Astrocyte of the cerebellum (primary cell): ENCODE measurements at regions not wholly inside any gene's neighbourhood (a gene's known extent, or its start where the extent isn't known, plus 50 kb on each side); places are given as distances from the start of the nearest gene placed in this dataset.
"Not testable (repeated sequence)": the region's sequence is repeated elsewhere in the genome, so short reads cannot be mapped to it uniquely, and the experiment has no call there.

Source experiments
- DNase-seq: peaks from one replicate; pipeline ENCODE4 v3.0.0-alpha.2; 2011; ENCODE audit warnings: low read depth
- H3K4me3 ChIP-seq: 2 replicates; pipeline ENCODE4 v1.5.1; 2011; ENCODE audit warnings: mild to moderate bottlenecking, low read depth, low read length, moderate library complexity
- in situ Hi-C: cut with HindIII; loops from 2 replicates; pipeline ENCODE4 v1.10.0; 2017; ENCODE audit warnings: low sequenced_read_pairs

DNA sequence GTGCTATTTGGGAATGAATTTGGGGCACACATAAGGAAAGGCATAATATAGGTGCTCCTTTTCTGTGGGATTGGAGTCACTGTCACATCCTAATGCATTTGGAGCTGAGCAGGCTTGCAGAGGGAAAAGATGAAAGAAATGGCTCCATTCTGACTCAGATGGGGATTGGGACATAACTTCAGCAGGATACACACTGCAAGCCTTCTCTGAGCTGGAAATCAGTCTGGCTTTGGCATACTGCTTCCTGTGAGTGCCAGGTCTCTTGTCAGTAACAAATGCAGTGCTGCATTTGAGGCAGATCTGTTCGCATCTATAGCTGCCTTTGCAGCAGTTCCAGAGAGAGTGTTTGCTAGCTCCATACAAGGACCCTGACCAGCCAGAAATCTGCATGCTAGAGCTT, 98.7 kb downstream of the SRGAP2 start:
- DNase-seq, in situ Hi-C loops, H3K4me3 ChIP-seq: not testable (repeated sequence)

- in situ Hi-C loops, DNase-seq, H3K4me3 ChIP-seq: not testable (repeated sequence)
Measured at GRCh38 chr1:206307442-206307841, 104.1 kb downstream of the SRGAP2 start.

DNA sequence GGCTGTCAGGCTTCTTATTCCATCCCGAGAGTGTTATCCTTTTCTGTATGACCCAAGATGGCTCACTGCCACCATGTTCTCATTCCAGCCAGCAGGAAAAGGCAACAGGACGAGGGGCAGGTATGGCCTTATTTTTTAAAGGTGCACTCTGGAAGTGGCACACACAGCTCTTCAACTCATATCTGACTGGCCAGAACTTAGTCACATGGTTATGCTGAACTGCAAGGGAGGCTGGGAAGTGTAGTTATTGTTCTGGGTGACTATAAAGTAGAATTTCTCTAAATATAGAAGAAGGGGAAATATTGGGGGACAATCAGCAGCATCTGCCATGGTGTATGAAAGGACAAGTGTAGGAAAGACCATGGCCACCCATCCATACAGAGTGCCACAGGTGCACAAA, 107.6 kb downstream of the SRGAP2 start:
- DNase-seq, in situ Hi-C loops, H3K4me3 ChIP-seq: not testable (repeated sequence)

GRCh38 chr1:206311611-206312273, 108.4 kb downstream of the SRGAP2 start:
- in situ Hi-C loops, H3K4me3 ChIP-seq, DNase-seq: not testable (repeated sequence)

GRCh38 chr1:206312274-206312665, 108.9 kb downstream of the SRGAP2 start:
- in situ Hi-C loops, DNase-seq, H3K4me3 ChIP-seq: not testable (repeated sequence)

DNA sequence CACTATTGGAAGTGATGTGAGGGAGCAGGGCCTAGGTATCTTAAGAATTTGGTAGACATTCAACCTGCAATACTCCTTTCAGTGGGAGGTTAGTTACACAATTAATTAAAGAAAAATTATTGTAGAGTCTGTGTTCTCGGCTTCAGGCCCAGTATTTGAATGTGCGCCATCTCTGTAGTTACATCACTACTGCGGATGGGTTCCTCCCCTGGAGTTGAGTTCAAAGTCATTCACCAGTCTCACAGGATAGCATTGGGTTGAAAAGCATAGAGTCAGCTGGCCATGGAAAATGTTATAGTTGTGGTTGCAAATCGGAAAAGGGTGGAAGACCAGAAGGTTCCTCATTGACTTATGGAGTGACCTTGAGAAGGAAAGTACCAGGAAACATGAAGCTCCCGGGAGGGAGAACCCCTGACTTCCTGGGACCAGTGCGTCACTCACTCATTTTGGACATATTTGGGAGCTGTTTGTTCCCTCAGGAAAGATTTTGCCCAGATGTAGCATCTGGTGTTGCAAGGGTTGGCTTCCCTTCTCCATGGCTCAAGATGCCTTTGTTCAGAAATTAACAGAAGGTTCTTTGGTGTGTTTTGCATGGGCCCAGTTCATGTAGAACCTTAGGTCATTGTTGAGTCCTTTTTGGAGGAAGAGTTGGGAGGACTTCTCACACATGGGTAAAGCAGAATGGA, 111.8 kb downstream of the SRGAP2 start:
- H3K4me3 ChIP-seq, in situ Hi-C loops, DNase-seq: not testable (repeated sequence)

DNA sequence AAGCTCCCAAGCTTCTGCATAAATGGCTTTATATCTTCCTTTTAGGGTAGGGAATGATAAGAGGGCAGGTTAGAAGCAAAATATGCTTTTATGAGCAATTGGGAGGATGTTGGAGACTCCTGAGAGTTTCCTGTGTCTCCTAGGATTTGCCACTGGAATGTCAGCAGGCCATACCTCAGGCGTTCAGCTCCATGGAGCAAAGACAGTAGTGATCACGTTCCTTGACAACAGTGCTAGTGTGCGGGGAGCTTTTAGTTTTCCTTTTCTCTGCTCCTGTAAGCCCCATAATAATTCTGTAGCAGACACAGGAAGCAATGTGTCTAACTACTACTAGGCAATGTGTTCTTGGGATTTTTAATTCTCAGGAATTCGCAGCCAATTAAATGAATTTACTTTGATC, 113.6 kb downstream of the SRGAP2 start:
- in situ Hi-C loops, DNase-seq, H3K4me3 ChIP-seq: not testable (repeated sequence)

- H3K4me3 ChIP-seq, in situ Hi-C loops, DNase-seq: not testable (repeated sequence)
Measured at GRCh38 chr1:206317878-206318514, 114.7 kb downstream of the SRGAP2 start.

GRCh38 chr1:206320227-206320626, 116.9 kb downstream of the SRGAP2 start:
- H3K4me3 ChIP-seq, in situ Hi-C loops, DNase-seq: not testable (repeated sequence)

DNA sequence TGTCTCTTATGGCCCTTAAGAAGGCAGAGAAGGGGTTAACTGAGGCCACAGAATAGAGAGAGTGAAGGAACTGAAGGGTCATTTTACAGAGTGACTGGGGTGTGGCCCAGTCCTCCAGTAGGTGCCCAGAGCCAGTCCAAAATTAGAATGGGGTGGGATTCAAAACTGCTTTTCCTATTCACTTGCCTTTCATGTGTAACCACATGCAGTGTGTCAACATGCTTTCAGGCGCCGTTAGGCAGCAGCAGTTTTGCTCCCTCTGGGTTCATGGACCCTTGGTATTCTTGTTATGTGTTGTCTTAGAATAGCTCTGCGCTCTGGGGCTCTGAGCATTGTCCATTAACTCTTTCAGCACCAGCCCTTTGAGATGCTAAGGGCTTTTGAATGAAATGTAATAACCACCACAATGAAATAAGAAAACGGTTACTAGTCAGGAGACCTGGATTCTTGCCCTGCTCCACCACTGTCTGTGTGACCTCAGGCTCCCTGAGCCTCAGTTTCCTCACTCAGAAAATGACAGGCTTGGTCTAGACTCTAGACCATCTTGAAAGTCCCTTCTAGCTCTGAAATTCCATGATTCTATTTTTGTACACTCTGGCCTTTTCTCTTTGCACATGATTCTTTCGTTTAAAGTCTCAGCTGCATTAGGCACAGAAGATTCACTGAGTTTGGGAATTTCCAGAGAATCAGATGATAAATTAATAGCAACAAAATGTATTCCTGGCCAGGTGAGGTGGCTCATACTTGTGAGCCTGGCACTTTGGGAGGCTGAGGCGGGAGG, 123.0 kb downstream of the SRGAP2 start:
- in situ Hi-C loops, H3K4me3 ChIP-seq, DNase-seq: not testable (repeated sequence)

- H3K4me3 ChIP-seq, DNase-seq, in situ Hi-C loops: not testable (repeated sequence)
Measured at GRCh38 chr1:206331597-206331996, 128.3 kb downstream of the SRGAP2 start.

GRCh38 chr1:206333316-206333715, 130.0 kb downstream of the SRGAP2 start:
- H3K4me3 ChIP-seq, in situ Hi-C loops, DNase-seq: not testable (repeated sequence)

DNA sequence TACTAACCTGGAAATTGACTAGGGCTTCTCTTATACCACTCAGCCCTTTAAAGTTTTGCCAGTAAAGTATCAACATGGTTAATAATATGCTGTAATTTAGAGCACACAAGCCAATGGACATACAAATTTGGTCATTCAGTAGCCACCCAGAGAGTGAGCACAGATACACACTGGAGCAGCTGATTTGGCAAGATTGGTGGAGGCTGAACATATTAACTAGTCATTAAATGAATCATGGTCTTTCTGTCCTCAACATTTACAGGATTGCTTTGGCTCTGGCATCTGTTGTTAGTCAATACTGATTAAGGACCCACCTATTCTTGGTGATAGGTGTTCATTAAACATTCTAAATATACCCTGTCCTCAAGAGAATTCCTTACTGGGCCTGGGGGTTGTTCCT, 130.6 kb downstream of the SRGAP2 start:
- DNase-seq, H3K4me3 ChIP-seq, in situ Hi-C loops: not testable (repeated sequence)

DNA sequence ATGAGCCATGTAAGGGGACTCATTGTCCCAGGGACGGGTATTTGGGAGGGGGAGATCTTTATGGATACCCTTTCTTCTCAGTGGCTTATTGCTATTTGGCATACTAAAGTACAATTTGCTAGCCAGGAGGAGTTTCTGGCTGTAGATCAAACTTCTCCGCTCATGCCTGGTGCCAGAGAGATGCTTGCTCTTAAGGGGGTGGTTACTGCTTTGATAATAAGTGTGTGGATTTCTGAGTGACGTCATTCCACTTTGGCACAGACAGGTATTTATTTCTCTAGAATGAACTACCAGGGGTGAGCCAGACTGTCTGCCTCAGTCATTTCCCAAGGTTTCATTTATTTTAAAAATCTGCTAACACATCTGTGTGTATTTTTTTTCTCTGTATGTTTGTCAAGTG, 131.1 kb downstream of the SRGAP2 start:
- DNase-seq, H3K4me3 ChIP-seq, in situ Hi-C loops: not testable (repeated sequence)

DNA sequence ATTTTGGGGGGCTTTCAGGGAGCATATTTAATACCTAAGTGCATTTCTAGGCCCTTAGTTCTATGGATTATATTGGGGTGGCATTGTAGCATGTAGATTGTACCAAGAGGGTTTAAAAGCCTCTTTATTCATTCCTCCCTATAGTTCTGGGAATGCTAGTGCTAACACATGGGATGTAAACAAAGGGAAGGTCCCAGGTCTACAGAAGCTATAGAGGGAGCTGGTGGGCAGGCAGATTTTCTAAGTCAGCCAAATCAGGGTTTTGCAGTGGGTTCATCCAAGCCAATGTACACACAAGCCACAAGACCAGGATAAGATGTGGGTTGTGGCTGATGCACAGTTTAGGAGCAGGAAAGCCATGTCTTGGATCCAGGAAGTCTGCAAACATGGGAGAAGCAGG, 131.8 kb downstream of the SRGAP2 start:
- H3K4me3 ChIP-seq, DNase-seq, in situ Hi-C loops: not testable (repeated sequence)

DNA sequence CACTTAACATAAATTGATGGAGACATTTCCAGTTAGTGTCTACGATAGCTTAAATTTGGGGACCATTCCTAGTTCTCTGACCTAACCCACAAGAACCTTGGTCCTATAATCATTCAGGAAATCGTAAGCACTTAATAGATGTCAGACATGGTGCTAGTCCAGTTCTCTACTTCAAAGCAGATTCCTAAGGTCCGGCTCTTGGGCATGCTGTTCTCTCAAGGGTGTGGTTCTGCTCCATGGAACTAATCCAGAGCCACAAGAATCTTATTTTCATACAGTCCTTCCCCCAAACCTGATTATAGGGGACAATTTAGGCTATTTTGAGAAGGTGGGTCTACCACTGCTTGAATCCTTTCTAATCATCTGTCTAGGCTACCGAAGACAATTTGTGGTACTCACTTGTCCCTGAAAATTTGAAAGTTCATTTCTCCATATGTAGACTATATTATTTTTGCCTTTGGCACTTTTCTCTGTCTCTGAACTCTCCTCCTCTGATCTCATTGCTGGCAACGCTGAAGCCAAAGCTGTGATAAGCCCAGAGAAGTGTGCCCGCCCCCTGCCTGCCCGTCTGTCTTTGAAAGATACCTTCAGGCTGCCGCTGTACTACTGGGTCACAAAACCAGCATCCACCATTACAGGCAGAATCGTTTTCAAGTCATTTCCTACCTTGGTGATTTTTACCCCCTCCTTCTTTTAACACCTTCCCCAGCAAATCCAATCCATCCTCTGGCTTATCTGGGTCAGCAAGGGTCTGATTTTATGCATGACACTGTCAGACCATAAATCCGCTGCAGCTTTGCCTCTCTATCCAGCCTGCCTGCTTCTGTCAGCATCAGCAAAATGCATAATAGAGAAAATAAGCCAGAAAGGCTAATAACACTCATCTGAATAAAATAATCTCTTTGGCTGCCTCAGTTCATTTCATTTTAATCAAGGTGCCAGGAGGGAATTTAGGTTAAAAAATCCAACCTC, 132.8 kb downstream of the SRGAP2 start:
- H3K4me3 ChIP-seq, DNase-seq, in situ Hi-C loops: not testable (repeated sequence)
